Ascending aorta (tissue), 2 donors: ENCODE measurements at regions not wholly inside any gene's neighbourhood (a gene's known extent, or its start where the extent isn't known, plus 50 kb on each side); places are given as distances from the start of the nearest gene placed in this dataset.

Source experiments
- DNase-seq, 2 donors: peaks; one replicate each; pipeline ENCODE4 v3.0.0-alpha.2; 2019; ENCODE audit warnings: low spot score in 2 of 2
- H3K27ac ChIP-seq, 2 donors: fragments of 200-600 bp; sonication (generic); one replicate each; pipeline ENCODE4 v1.5.1; 2016 to 2017; ENCODE audit warnings: mild to moderate bottlenecking in 1 of 2
- H3K27me3 ChIP-seq: fragments of 200-600 bp; sonication (generic); one replicate; pipeline ENCODE4 v1.5.1; 2017
- H3K36me3 ChIP-seq, 2 donors: fragments of 200-600 bp; sonication (generic); one replicate each; pipeline ENCODE4 v1.5.1; 2016
- H3K4me1 ChIP-seq, 2 donors: fragments of 200-600 bp; sonication (generic); one replicate each; pipeline ENCODE4 v1.5.1; 2016 to 2017; ENCODE audit warnings: mild to moderate bottlenecking in 1 of 2
- H3K4me3 ChIP-seq, 2 donors: fragments of 200-600 bp; sonication (generic); one replicate each; pipeline ENCODE4 v1.5.1; 2016 to 2017; ENCODE audit warnings: mild to moderate bottlenecking in 1 of 2
- H3K9me3 ChIP-seq, 2 donors: fragments of 200-600 bp; sonication (generic); one replicate each; pipeline ENCODE4 v1.5.1; 2016
- intact Hi-C: fragments of 100-400 bp; cut with DNase I; formaldehyde crosslinking; loops from one replicate; pipeline ENCODE4 v1.15.1; 2023
- TF ChIP-seq, protein P1 (sequence below), 3 experiments: fragments of 200-600 bp in 2 of 3; fragments of 450-650 bp in 1 of 3; sonication (generic) in 2 of 3; IDR thresholded peaks; one replicate each; pipeline ENCODE4 v1.5.1; 2016 to 2019; ENCODE audit warnings: antibody characterized with exemption in 3 of 3, mild to moderate bottlenecking in 1 of 3, moderate library complexity in 1 of 3

- H3K4me3 ChIP-seq: no peak overlapping the region
- no peaks in the 10 kb centered on the region for H3K9me3 ChIP-seq
- H3K27ac ChIP-seq: no peak overlapping the region
- intact Hi-C loops: no loop called here
- DNase-seq: no peak
- H3K36me3 ChIP-seq: no peaks in the 10 kb centered on the region
- TF ChIP-seq, protein P1, sequence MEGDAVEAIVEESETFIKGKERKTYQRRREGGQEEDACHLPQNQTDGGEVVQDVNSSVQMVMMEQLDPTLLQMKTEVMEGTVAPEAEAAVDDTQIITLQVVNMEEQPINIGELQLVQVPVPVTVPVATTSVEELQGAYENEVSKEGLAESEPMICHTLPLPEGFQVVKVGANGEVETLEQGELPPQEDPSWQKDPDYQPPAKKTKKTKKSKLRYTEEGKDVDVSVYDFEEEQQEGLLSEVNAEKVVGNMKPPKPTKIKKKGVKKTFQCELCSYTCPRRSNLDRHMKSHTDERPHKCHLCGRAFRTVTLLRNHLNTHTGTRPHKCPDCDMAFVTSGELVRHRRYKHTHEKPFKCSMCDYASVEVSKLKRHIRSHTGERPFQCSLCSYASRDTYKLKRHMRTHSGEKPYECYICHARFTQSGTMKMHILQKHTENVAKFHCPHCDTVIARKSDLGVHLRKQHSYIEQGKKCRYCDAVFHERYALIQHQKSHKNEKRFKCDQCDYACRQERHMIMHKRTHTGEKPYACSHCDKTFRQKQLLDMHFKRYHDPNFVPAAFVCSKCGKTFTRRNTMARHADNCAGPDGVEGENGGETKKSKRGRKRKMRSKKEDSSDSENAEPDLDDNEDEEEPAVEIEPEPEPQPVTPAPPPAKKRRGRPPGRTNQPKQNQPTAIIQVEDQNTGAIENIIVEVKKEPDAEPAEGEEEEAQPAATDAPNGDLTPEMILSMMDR (IDR thresholded peaks at IDR 0.05): no peak
- H3K4me1 ChIP-seq: peaks cover 0 to 6% of the 10 kb centered on the region in 2 donors
- H3K27me3 ChIP-seq: no peaks in the 10 kb centered on the region
These were observed 664.3 kb downstream of the BRD1 start for GRCh38 chr22:49163258-49163959.

DNA sequence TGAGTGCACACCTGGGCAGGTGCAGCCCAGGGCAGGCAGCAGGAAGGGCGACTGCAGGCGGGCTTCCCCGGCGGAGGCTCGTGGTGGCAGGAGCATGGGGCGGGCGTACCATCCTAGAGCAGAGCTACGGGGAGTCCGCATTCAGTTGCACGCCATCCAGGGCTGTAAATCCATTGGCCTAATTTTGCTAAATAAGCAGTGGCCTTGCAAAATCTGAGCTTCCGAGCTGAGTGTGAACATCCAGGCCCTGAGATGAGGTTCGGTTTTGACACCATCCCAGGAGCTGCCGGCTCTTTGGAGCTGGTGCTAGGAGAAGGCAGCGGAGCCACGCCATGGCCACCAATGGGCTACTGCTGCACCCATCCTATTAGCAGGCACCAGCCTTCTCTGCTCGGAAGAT is 664.8 kb downstream of the BRD1 start:
- Histone ChIP-seq H3K4me3 (no peak overlapping the region), H3K27ac (no peak overlapping the region), H3K9me3 (no peaks in the 10 kb centered on the region), H3K27me3 (no peaks in the 10 kb centered on the region), H3K36me3 (no peaks in the 10 kb centered on the region), H3K4me1 (peaks cover 0 to 6% of the 10 kb centered on the region in 2 donors)
- no peak for DNase-seq
- intact Hi-C loops: no loop called here
- TF ChIP-seq, protein P1 (IDR thresholded peaks at IDR 0.05): no peak

GRCh38 chr22:49161002-49161850 is 666.4 kb downstream of the BRD1 start:
- no peak for DNase-seq
- TF ChIP-seq, protein P1 (IDR thresholded peaks at IDR 0.05): no peak
- Histone ChIP-seq H3K9me3 (no peaks in the 10 kb centered on the region), H3K36me3 (no peaks in the 10 kb centered on the region), H3K4me3 (no peak overlapping the region), H3K27ac (no peak overlapping the region), H3K27me3 (no peaks in the 10 kb centered on the region), H3K4me1 (peaks cover 0 to 6% of the 10 kb centered on the region in 2 donors)
- intact Hi-C loops: no loop called here

- no peaks in the 10 kb centered on the region for H3K9me3 ChIP-seq
- H3K27ac ChIP-seq: no peak overlapping the region
- H3K4me3 ChIP-seq: no peak overlapping the region
- no peaks in the 10 kb centered on the region for H3K36me3 ChIP-seq
- TF ChIP-seq, protein P1 (IDR thresholded peaks at IDR 0.05): no peak
- peaks cover 0 to 6% of the 10 kb centered on the region in 2 donors for H3K4me1 ChIP-seq
- H3K27me3 ChIP-seq: no peaks in the 10 kb centered on the region
- intact Hi-C loops: no loop called here
- DNase-seq: no peak
These were observed 667.2 kb downstream of the BRD1 start for GRCh38 chr22:49160261-49161001.

GRCh38 chr22:49159711-49160110 is 668.0 kb downstream of the BRD1 start:
- Histone ChIP-seq H3K4me3 (no peak overlapping the region), H3K27ac (no peak overlapping the region), H3K27me3 (no peaks in the 10 kb centered on the region), H3K9me3 (no peaks in the 10 kb centered on the region), H3K36me3 (no peaks in the 10 kb centered on the region), H3K4me1 (peaks cover 0 to 6% of the 10 kb centered on the region in 2 donors)
- DNase-seq: no peak
- intact Hi-C loops: no loop called here
- TF ChIP-seq, protein P1 (IDR thresholded peaks at IDR 0.05): no peak
